ENCODE measurements at regions not wholly inside any gene's neighbourhood (a gene's known extent, or its start where the extent isn't known, plus 50 kb on each side); places are given as distances from the start of the nearest gene placed in this dataset.

DNA sequence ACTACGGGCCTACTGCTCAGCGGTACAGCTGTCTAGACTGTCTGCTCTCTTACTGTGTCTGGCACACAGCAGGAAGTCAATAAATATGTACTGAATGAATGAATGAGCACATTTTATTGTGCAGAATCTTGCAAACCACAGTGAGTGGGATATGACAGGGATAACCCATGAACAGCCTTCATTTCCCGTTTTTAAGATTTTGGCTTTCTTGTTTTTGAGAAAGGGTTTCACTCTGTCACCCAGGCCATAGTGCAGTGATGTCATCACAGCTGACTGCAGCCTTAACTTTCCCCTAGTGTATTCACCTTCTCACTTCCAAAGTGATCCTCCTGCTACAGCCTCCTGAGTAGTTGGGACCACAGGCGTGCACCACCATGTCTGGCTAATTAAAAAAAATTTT, 203.1 kb downstream of the AEBP2 start:
- ATAC-seq (replicated peaks) (peak; percentile 25 to 39), DNase-seq (no peak)
- H3K4me3 Mint-ChIP-seq: no peak overlapping the region
- no peaks in the 10 kb centered on the region for H3K4me1 Mint-ChIP-seq
- no peak overlapping the region for H3K27ac Mint-ChIP-seq
- H3K36me3 Mint-ChIP-seq: peaks cover 4 to 5% of the 10 kb centered on the region in 2 donors
- peaks cover 7 to 9% of the 10 kb centered on the region in 2 donors for H3K9me3 Mint-ChIP-seq
- no peaks in the 10 kb centered on the region for H3K27me3 Mint-ChIP-seq

DNA sequence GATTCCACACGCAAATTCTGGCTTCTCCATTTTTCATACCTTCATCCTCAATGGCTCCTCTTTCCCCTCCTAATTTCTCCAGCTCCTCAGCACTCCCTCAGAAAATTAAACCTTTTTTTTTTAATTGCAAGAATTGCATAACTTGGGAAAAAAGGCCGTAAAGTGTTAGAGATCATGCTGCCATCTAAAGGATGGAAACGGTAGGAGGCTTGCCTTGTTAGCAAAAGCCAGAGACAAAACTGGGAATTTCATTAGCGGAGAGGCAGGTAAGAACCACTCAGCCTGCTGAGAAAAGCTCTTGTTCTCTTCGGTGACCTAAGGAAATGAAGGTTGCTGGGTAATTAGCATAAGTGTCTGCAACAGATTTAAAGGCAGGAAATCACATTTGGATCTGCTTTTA, 204.3 kb downstream of the AEBP2 start:
- no peak overlapping the region for H3K4me3 Mint-ChIP-seq
- H3K27me3 Mint-ChIP-seq: no peaks in the 10 kb centered on the region
- H3K36me3 Mint-ChIP-seq: peaks cover 4 to 5% of the 10 kb centered on the region in 2 donors
- H3K9me3 Mint-ChIP-seq: peaks cover 8 to 18% of the 10 kb centered on the region in 2 donors
- H3K4me1 Mint-ChIP-seq: peaks cover 3 to 7% of the 10 kb centered on the region in 2 donors
- ATAC-seq (replicated peaks) (no peak), DNase-seq (no peak)
- H3K27ac Mint-ChIP-seq: no peak overlapping the region

DNA sequence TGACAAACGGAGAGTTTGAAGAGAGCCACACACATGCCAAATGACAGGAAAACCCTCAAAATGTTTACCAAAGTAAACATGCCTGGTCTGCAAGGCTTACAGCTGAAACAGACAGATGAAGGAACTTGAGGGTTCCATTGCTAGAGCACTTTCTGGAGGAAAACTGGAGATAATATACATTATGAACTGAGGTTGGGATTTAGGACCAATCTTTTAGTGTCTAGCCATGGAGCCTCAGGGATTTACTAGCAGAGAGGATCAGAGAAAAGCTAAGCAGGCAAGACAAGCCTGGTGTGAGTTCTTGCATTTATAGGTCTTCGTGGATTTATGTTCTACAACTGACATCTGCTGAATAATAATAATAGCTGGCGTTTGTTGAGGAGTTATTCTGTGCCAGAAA, 205.3 kb downstream of the AEBP2 start:
- DNase-seq (no peak), ATAC-seq (replicated peaks) (no peak)
- peaks cover 8 to 21% of the 10 kb centered on the region in 2 donors for H3K9me3 Mint-ChIP-seq
- H3K4me3 Mint-ChIP-seq: no peak overlapping the region
- H3K36me3 Mint-ChIP-seq: peaks cover 4 to 5% of the 10 kb centered on the region in 2 donors
- H3K27ac Mint-ChIP-seq: no peak overlapping the region
- peaks cover 3 to 7% of the 10 kb centered on the region in 2 donors for H3K4me1 Mint-ChIP-seq
- H3K27me3 Mint-ChIP-seq: no peaks in the 10 kb centered on the region

DNA sequence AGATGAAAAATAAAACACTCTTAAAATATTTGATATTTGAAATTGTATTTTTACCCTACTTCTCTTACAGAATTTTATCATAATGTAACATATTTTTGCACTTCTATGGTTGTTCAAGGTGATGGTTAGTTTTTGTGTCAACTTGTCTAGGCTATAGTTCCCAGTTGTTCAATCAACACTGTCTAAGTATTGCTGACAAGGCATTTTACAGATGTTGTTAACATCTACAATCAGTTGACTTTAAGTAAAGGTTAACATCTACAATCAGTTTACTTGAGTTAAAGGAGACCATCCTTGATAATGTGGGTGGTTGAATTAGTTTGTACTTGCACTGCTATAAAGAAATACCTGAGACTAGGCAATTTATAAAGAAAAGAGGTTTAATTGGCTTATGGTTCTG, 206.5 kb downstream of the AEBP2 start:
- H3K27ac Mint-ChIP-seq: no peak overlapping the region
- no peaks in the 10 kb centered on the region for H3K27me3 Mint-ChIP-seq
- H3K36me3 Mint-ChIP-seq: peaks cover 4 to 5% of the 10 kb centered on the region in 2 donors
- peaks cover 7 to 21% of the 10 kb centered on the region in 2 donors for H3K9me3 Mint-ChIP-seq
- DNase-seq: no peak
- H3K4me1 Mint-ChIP-seq: peaks cover 3 to 7% of the 10 kb centered on the region in 2 donors
- no peak overlapping the region for H3K4me3 Mint-ChIP-seq
- no peak for ATAC-seq (replicated peaks)

DNA sequence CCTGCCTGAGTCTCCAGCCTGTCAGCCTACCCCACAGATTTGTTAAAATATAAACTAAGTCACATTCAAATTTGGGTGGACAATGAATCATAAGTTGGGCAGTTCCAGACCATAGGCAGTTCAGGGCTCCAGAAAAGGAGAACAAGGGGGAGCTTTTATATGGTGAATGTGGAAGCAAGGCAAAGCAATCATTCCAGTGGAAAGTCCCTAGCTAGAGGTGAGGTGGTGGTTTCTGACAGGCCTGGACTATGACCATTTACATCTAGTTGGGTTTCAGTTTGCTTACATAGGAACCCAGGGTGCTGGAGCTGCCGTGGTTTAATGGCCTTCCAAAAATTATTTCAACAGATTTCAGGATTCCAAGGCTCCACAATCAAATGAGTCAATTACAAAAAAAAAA, 207.3 kb downstream of the AEBP2 start:
- ATAC-seq (replicated peaks): peak; percentile 48 to 67
- H3K9me3 Mint-ChIP-seq: peaks cover 6 to 21% of the 10 kb centered on the region in 2 donors
- H3K27ac Mint-ChIP-seq: no peak overlapping the region
- peaks cover 3 to 7% of the 10 kb centered on the region in 2 donors for H3K4me1 Mint-ChIP-seq
- no peak for DNase-seq
- no peaks in the 10 kb centered on the region for H3K27me3 Mint-ChIP-seq
- peaks cover 4 to 5% of the 10 kb centered on the region in 2 donors for H3K36me3 Mint-ChIP-seq
- H3K4me3 Mint-ChIP-seq: no peak overlapping the region

DNA sequence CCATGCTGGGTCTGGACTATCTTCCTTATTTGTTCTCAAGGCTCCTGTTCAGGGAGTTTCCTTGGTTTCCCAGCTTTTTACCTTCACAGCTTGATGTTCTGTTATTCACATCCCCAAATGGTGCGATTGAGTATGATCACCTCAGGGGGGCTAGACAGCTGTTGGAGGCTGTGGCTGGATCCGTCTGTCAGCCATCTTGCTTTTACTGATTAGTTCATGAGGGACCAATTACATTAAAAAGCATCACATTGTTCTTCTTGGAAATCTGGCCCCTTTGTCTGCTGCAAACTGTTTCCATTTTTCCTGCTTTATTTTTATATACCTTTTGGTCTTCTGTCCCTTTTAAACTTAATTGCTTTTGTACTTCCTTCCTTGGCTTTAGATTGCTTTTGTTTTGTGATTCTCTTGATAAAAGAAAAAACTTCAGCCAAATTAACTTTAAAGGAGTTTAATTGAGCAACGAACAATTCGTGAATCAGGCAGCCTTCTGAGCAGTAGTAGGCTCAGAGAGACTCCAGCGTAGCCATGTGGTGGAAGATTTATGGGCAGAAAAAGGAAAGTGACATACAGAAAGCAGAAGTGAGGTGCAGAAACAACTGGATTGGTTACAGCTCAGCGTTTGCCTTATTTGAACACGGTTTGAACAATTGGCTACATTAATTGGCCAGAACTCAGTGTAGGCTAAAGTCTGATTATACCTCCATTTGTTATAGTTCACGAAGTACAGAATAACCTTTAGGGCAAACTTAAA, 208.7 kb downstream of the AEBP2 start:
- peaks cover 4 to 6% of the 10 kb centered on the region in 2 donors for H3K36me3 Mint-ChIP-seq
- no peaks in the 10 kb centered on the region for H3K27me3 Mint-ChIP-seq
- DNase-seq: no peak
- ATAC-seq (replicated peaks): peak; percentile 76 to 84
- peaks cover 6 to 21% of the 10 kb centered on the region in 2 donors for H3K9me3 Mint-ChIP-seq
- no peak overlapping the region for H3K4me3 Mint-ChIP-seq
- no peak overlapping the region for H3K27ac Mint-ChIP-seq
- H3K4me1 Mint-ChIP-seq: peaks cover 3 to 7% of the 10 kb centered on the region in 2 donors

DNA sequence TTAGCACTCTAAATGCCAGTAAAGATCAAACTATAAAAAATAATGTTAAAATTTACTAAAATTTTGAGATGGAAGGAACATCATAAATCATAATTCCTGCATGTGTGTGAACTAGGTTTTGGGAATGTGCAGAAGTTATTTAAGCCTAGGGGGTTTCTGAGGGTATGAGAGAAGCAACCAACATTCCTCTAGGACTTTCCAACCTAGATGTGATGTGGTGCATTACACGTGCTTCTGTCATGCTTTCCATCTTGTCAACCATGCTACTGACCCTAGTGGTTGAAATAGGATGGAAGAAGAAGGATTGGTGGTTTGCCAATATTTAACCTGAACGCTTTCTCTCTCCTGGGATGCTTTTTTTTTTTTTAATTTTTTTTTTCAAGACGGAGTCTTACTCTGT, 209.3 kb downstream of the AEBP2 start:
- Mint-ChIP-seq H3K36me3 (peaks cover 4 to 6% of the 10 kb centered on the region in 2 donors), H3K4me1 (peaks cover 3 to 7% of the 10 kb centered on the region in 2 donors), H3K4me3 (no peak overlapping the region), H3K27me3 (no peaks in the 10 kb centered on the region), H3K9me3 (peaks cover 6 to 21% of the 10 kb centered on the region in 2 donors), H3K27ac (no peak overlapping the region)
- DNase-seq (no peak), ATAC-seq (replicated peaks) (no peak)

DNA sequence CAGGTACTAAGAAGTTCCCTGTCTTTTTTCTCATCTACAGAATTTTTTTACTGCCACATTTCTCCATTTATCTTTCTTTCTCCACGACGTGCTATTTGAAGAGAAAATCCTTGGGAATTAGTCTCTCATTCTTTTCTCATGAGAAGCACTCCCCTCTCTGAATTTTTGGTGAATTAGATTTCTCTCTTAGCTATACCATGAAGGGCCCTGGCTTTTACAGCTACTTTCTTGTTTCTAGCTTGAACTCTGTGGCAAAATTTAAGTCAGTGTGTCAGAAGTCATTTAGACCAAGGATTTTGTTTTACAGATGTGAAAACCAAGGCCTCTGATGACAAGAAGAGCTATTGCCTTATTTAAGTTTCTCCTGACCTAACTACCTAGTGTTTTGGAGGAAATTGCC, 213.1 kb downstream of the AEBP2 start:
- H3K36me3 Mint-ChIP-seq: peaks cover 0 to 2% of the 10 kb centered on the region in 2 donors
- no peak for DNase-seq
- H3K4me3 Mint-ChIP-seq: no peak overlapping the region
- ATAC-seq (replicated peaks): no peak
- H3K27ac Mint-ChIP-seq: no peak overlapping the region
- H3K4me1 Mint-ChIP-seq: peaks cover 3 to 7% of the 10 kb centered on the region in 2 donors
- H3K27me3 Mint-ChIP-seq: no peaks in the 10 kb centered on the region
- peaks cover 1 to 12% of the 10 kb centered on the region in 2 donors for H3K9me3 Mint-ChIP-seq

DNA sequence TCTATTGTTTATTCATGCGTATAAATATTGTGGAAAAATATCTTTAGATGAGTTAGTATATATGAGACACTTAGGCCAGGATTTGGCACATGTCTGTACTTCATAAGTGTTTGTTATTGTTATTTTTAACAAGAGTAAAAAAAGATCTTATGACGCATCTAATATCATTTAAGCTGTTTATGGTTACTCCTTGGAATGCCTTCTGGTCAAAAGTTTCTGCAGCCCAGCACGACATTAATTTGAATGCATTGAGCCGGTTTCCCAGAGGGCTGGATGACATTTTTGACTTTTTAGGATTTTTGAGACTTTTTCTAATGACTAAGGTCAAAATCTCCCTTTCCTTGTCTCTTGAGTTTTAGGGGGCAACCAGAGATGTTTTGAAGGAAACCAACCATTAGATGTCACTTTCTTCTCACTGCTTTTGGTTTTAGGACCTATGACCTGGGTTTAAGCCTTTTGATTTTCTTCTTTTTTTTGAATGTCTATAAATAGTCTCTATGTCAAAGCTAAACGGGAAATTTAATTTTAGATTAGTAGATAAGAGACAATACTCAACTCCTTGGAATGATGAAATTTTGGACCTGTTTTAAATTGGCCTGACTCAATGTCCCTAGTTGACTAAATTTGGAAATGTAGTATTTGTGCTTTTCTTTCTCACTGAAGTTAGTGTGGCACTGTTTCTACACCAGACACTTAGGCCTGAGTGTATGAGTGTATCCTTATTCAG, 215.5 kb downstream of the AEBP2 start:
- Mint-ChIP-seq H3K9me3 (no peaks in the 10 kb centered on the region), H3K4me3 (no peak overlapping the region)

DNA sequence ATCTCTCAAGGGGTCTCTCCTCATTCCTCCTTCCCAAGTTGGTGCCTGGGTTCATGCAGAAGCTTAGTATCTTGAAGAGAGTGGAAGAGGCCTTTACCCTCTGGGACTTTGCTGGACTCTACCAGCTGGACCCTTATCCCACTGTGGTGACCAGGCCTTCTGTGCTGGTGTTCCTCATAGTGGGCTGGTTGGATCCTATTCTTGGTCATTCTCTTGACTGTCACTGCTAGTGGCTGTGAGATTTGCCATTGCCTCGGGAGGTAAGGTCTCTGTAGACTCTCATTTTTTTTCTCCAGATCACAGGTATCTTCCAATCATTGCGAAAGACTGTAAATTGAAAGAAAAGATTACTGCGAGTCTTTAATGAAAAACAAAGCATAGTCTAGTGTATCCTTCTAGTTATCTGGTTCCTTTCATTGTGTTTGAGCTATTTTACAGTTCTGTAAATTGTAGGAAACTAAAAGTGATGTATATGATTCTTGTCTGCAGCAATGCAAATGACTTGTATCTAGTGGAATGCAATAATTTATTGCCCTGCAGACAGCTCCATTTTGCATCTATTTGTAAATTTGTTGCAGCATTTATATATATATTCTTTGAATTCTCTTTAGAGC, 217.9 kb downstream of the AEBP2 start:
- Mint-ChIP-seq H3K27ac (no peak overlapping the region), H3K27me3 (no peaks in the 10 kb centered on the region), H3K9me3 (no peaks in the 10 kb centered on the region), H3K4me1 (no peaks in the 10 kb centered on the region), H3K36me3 (peaks cover 0 to 2% of the 10 kb centered on the region in 2 donors), H3K4me3 (no peak overlapping the region)
- ATAC-seq (replicated peaks) (no peak), DNase-seq (no peak)

More for the DNA sequence above, 215.5 kb downstream of the AEBP2 start:
- Mint-ChIP-seq H3K27ac (no peak overlapping the region), H3K27me3 (no peaks in the 10 kb centered on the region), H3K36me3 (peaks cover 0 to 2% of the 10 kb centered on the region in 2 donors), H3K4me1 (no peaks in the 10 kb centered on the region)
- ATAC-seq (replicated peaks): no peak
- DNase-seq: no peak

DNA sequence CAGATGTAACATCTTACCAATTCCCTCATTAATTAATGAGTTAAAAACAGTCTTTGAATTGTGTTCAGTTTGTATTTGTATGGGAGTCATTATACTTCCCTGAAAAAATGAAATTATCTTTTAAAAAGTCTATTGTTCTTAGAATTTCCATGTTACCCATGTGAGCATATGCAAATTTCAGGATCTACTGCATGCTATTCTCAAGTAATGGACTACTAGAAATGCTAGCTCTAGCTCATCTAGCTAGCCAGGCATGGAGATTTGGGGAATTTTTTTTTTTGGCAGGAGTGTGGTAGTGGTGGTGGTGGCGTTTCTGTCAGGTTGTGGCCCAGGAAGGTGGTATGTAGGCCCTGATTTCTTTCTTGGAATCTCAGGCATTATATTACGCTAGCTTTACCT, 218.4 kb downstream of the AEBP2 start:
- Mint-ChIP-seq H3K4me3 (no peak overlapping the region), H3K27me3 (no peaks in the 10 kb centered on the region), H3K9me3 (no peaks in the 10 kb centered on the region), H3K4me1 (no peaks in the 10 kb centered on the region), H3K36me3 (peaks cover 0 to 2% of the 10 kb centered on the region in 2 donors), H3K27ac (no peak overlapping the region)
- ATAC-seq (replicated peaks) (no peak), DNase-seq (no peak)

DNA sequence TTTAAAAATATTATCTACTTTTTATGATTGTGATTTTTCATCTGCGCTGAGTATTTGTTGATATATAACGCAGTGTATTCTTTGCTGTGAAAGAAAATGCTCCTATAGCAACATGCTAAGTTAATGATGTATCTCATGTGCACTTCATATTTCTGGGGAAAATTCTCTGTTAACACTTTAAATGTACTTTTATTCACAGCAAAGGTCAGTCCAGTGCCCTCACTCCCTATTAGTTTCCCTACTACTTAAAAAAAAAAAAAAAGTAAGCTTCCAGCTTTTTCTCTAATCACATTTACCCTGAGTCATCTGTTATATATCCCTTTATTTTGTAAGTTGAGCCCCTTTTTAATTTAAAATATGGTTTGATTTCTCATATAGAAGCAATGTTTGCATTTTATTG, 219.8 kb downstream of the AEBP2 start:
- no peaks in the 10 kb centered on the region for H3K9me3 Mint-ChIP-seq
- H3K4me3 Mint-ChIP-seq: no peak overlapping the region
- DNase-seq (no peak), ATAC-seq (replicated peaks) (no peak)
- H3K27me3 Mint-ChIP-seq: no peaks in the 10 kb centered on the region
- no peaks in the 10 kb centered on the region for H3K4me1 Mint-ChIP-seq
- no peaks in the 10 kb centered on the region for H3K36me3 Mint-ChIP-seq
- no peak overlapping the region for H3K27ac Mint-ChIP-seq

DNA sequence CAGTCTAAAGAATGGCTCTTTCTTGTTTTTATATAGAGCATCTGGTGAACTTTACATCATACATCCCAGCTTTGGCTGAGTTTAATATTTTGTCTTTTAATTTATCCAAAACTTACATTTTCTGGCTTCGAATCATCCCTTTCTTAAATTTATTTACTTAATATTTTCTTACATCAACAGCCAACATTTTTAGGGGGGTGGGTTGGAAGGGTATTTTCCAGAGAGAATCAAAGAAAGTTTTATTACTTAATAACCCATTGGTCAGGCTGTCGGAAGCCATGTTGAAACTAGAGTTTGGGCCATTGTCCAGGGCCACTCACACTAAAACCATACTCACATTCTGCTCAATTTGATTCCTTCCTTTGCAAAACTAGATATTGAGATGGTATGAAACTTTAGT, 220.2 kb downstream of the AEBP2 start:
- Mint-ChIP-seq H3K9me3 (no peaks in the 10 kb centered on the region), H3K4me1 (no peaks in the 10 kb centered on the region), H3K36me3 (no peaks in the 10 kb centered on the region), H3K4me3 (no peak overlapping the region), H3K27ac (no peak overlapping the region), H3K27me3 (no peaks in the 10 kb centered on the region)
- ATAC-seq (replicated peaks): no peak
- no peak for DNase-seq

DNA sequence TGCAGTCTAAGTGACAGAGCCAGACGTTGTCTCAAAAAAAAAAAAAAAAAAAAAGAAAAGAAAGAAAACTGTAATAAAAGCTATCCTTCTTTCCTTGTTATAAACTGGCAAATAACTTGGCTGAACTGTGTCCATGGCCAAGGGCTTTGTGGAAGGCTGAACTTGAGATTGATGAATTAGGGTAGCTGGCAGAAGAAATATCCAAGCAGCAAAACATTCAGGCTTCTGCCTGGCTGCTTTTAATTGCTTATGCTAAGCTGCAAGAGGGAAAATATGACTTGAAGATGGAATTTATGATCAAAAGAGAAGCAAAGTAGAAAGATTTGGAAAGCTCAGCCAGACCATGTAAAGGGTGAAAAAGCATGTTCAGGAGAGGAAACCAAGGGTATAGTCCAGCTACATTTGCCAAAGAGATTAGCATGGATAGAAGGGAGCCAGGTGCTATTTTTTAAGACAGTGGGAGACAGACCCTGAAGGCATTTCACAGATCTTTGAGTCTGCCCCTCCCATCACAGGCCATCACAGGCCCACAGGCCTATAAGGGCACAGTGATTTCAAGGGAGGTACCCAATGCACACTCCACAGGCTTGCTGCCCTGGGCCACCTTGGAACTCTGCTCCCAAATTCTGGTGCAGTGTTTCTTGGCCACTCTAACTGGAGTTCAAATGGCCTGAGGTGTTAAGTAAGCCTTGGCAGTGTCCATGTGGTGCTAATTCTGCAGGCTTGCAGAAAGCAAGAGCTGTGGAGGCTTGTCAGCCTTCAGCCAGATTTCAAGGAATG, 226.0 kb downstream of the AEBP2 start:
- H3K4me1 Mint-ChIP-seq: no peaks in the 10 kb centered on the region
- ATAC-seq (replicated peaks) (peak in 1 of 2 donors; percentile 10), DNase-seq (no peak)
- H3K27me3 Mint-ChIP-seq: no peaks in the 10 kb centered on the region
- no peak overlapping the region for H3K27ac Mint-ChIP-seq
- no peak overlapping the region for H3K4me3 Mint-ChIP-seq
- H3K36me3 Mint-ChIP-seq: no peaks in the 10 kb centered on the region
- no peaks in the 10 kb centered on the region for H3K9me3 Mint-ChIP-seq

Data from stimulated activated naive B cell treated with anti-CD40 and anti-IgM and Interleukin-4, amounts not matched to agents 10 μg/mL and 1 μg/mL and 100 μg/mL, for 72 hours (primary cell).